ENCODE measurements at regions not wholly inside any gene's neighbourhood (a gene's known extent, or its start where the extent isn't known, plus 50 kb on each side); places are given as distances from the start of the nearest gene placed in this dataset.
"Not testable (repeated sequence)": the region's sequence is repeated elsewhere in the genome, so short reads cannot be mapped to it uniquely, and the experiment has no call there.

GRCh38 chr10:63675171-63675570 is 154.0 kb downstream of the REEP3 start:
- Mint-ChIP-seq H3K27me3 (ENCODE audit: low read depth, poor library complexity) (no peaks in the 10 kb centered on the region), H3K4me3 (no peak overlapping the region), H3K27ac (no peak overlapping the region), H3K36me3 (ENCODE audit: low read depth) (no peaks in the 10 kb centered on the region), H3K9me3 (no peaks in the 10 kb centered on the region), H3K4me1 (peaks cover 30% of the 10 kb centered on the region)
- DNase-seq = no peak
- no peak for TF ChIP-seq CTCF (IDR thresholded peaks at IDR 0.05)

GRCh38 chr10:63677001-63677400 is 155.8 kb downstream of the REEP3 start:
- Mint-ChIP-seq H3K4me3 (no peak overlapping the region), H3K4me1 (peaks cover 12% of the 10 kb centered on the region), H3K9me3 (no peaks in the 10 kb centered on the region), H3K36me3 (ENCODE audit: low read depth) (no peaks in the 10 kb centered on the region), H3K27ac (no peak overlapping the region), H3K27me3 (ENCODE audit: low read depth, poor library complexity) (no peaks in the 10 kb centered on the region)
- no peak for DNase-seq
- no peak for TF ChIP-seq CTCF (IDR thresholded peaks at IDR 0.05)

GRCh38 chr10:63680545-63680944 is 159.3 kb downstream of the REEP3 start:
- not testable (repeated sequence) for H3K9me3 Mint-ChIP-seq; DNase-seq; H3K27me3 Mint-ChIP-seq (ENCODE audit: low read depth, poor library complexity); H3K4me1 Mint-ChIP-seq; H3K36me3 Mint-ChIP-seq (ENCODE audit: low read depth); H3K27ac Mint-ChIP-seq; H3K4me3 Mint-ChIP-seq

GRCh38 chr10:63681993-63682697 is 160.9 kb downstream of the REEP3 start:
- H3K9me3 Mint-ChIP-seq = no peaks in the 10 kb centered on the region
- H3K36me3 Mint-ChIP-seq (ENCODE audit: low read depth) = no peaks in the 10 kb centered on the region
- H3K27me3 Mint-ChIP-seq (ENCODE audit: low read depth, poor library complexity) = no peaks in the 10 kb centered on the region
- no peak for DNase-seq
- no peak overlapping the region for H3K4me3 Mint-ChIP-seq
- no peak for TF ChIP-seq CTCF (IDR thresholded peaks at IDR 0.05)
- H3K27ac Mint-ChIP-seq = no peak overlapping the region
- H3K4me1 Mint-ChIP-seq = peaks cover 3% of the 10 kb centered on the region

GRCh38 chr10:63682698-63683052 is 161.5 kb downstream of the REEP3 start:
- not testable (repeated sequence) for H3K9me3 Mint-ChIP-seq; H3K27me3 Mint-ChIP-seq (ENCODE audit: low read depth, poor library complexity); DNase-seq; H3K27ac Mint-ChIP-seq; H3K4me1 Mint-ChIP-seq; H3K4me3 Mint-ChIP-seq; H3K36me3 Mint-ChIP-seq (ENCODE audit: low read depth)

GRCh38 chr10:63683223-63683622 is 162.0 kb downstream of the REEP3 start:
- H3K4me1 Mint-ChIP-seq = peaks cover 12% of the 10 kb centered on the region
- H3K9me3 Mint-ChIP-seq = no peaks in the 10 kb centered on the region
- no peak for DNase-seq
- H3K36me3 Mint-ChIP-seq (ENCODE audit: low read depth) = no peaks in the 10 kb centered on the region
- H3K27me3 Mint-ChIP-seq (ENCODE audit: low read depth, poor library complexity) = no peaks in the 10 kb centered on the region
- H3K27ac Mint-ChIP-seq = no peak overlapping the region
- TF ChIP-seq CTCF (IDR thresholded peaks at IDR 0.05) = no peak
- H3K4me3 Mint-ChIP-seq = no peak overlapping the region

GRCh38 chr10:63683686-63684085 is 162.5 kb downstream of the REEP3 start:
- Mint-ChIP-seq H3K4me1 (peaks cover 12% of the 10 kb centered on the region), H3K36me3 (ENCODE audit: low read depth) (no peaks in the 10 kb centered on the region), H3K27me3 (ENCODE audit: low read depth, poor library complexity) (no peaks in the 10 kb centered on the region), H3K27ac (no peak overlapping the region), H3K4me3 (no peak overlapping the region), H3K9me3 (no peaks in the 10 kb centered on the region)
- no peak for TF ChIP-seq CTCF (IDR thresholded peaks at IDR 0.05)
- DNase-seq = no peak
